CD14-positive monocyte (primary cell): ENCODE measurements at regions not wholly inside any gene's neighbourhood (a gene's known extent, or its start where the extent isn't known, plus 50 kb on each side); places are given as distances from the start of the nearest gene placed in this dataset.

ENCODE experiments used
- DNase-seq, 3 donors: peaks; one replicate each; pipeline ENCODE4 v3.0.0-alpha.2; 2011 to 2022
- H2AFZ ChIP-seq: 2 replicates; pipeline ENCODE4 v1.6.0; 2012; ENCODE audit warnings: mild to moderate bottlenecking, low read depth, low read length, inconsistent platforms; ENCODE audit not compliant: insufficient read depth, poor library complexity, severe bottlenecking
- H3K27ac ChIP-seq, 2 donors: 1 replicate in 1 of 2; 2 replicates in 1 of 2; pipeline ENCODE4 v1.5.1; 2012 to 2013; ENCODE audit warnings: low read length in 2 of 2, control low read depth in 1 of 2, inconsistent platforms in 1 of 2, low read depth in 1 of 2, mild to moderate bottlenecking in 1 of 2
- H3K27me3 ChIP-seq, 2 donors: one replicate each; pipeline versions ENCODE4 v1.6.0 to v1.6.1; 2011 to 2013; ENCODE audit warnings: low read length in 2 of 2; ENCODE audit not compliant: control insufficient read depth in 2 of 2, insufficient read depth in 2 of 2
- H3K36me3 ChIP-seq, 2 donors: replicated peaks in 1 of 2; 1 replicate in 1 of 2; 2 replicates in 1 of 2; pipeline versions ENCODE4 v1.5.1 to v1.6.1; 2012 to 2013; ENCODE audit warnings: low read length in 2 of 2, control low read depth in 1 of 2, inconsistent platforms in 1 of 2, mild to moderate bottlenecking in 1 of 2; ENCODE audit not compliant: insufficient read depth in 2 of 2, control insufficient read depth in 1 of 2
- H3K4me1 ChIP-seq, 2 donors: 1 replicate in 1 of 2; 2 replicates in 1 of 2; pipeline versions ENCODE4 v1.5.1 to v1.6.1; 2012 to 2013; ENCODE audit warnings: low read length in 2 of 2, control low read depth in 1 of 2, inconsistent platforms in 1 of 2, mild to moderate bottlenecking in 1 of 2, moderate library complexity in 1 of 2; ENCODE audit not compliant: insufficient read depth in 2 of 2, control insufficient read depth in 1 of 2
- H3K4me2 ChIP-seq: replicated peaks from 2 replicates; pipeline ENCODE3; 2012; ENCODE audit warnings: low read length, moderate library complexity, mild to moderate bottlenecking; ENCODE audit not compliant: poor library complexity, severe bottlenecking; ENCODE audit errors: extremely low read depth
- H3K4me3 ChIP-seq, 3 experiments: fragments of 200-600 bp in 1 of 3; sonication (generic) in 1 of 3; replicated peaks in 1 of 3; 1 replicate in 2 of 3; 2 replicates in 1 of 3; pipeline ENCODE4 v1.5.1; 2011 to 2013; ENCODE audit warnings: low read length in 3 of 3, mild to moderate bottlenecking in 3 of 3, control low read depth in 2 of 3, low read depth in 2 of 3, inconsistent platforms in 1 of 3, moderate library complexity in 1 of 3
- H3K79me2 ChIP-seq: 2 replicates; pipeline ENCODE4 v1.6.0; 2012; ENCODE audit warnings: mild to moderate bottlenecking, control low read depth, inconsistent platforms, low read length, moderate library complexity; ENCODE audit not compliant: insufficient read depth
- H3K9ac ChIP-seq: 2 replicates; pipeline ENCODE4 v1.6.0; 2017; ENCODE audit warnings: low read length, mild to moderate bottlenecking; ENCODE audit not compliant: insufficient read depth, poor library complexity, severe bottlenecking
- H3K9me3 ChIP-seq, 2 donors: replicated peaks in 1 of 2; 1 replicate in 1 of 2; 2 replicates in 1 of 2; pipeline versions ENCODE4 v1.5.1 to v1.6.1; 2012 to 2013; ENCODE audit warnings: low read length in 2 of 2, control low read depth in 1 of 2; ENCODE audit not compliant: control insufficient read depth in 1 of 2, insufficient read depth in 1 of 2
- H4K20me1 ChIP-seq: 2 replicates; pipeline ENCODE4 v1.6.0; 2012; ENCODE audit warnings: mild to moderate bottlenecking, low read length, control low read depth, moderate library complexity; ENCODE audit not compliant: insufficient read depth
- H3K27ac Mint-ChIP-seq, 7 donors: one replicate each; pipeline ENCODE4 v1.8.0; 2020; ENCODE audit warnings: mild to moderate bottlenecking in 7 of 7, mixed read lengths in 7 of 7, moderate library complexity in 6 of 7, inconsistent platforms in 2 of 7
- H3K27me3 Mint-ChIP-seq, 3 donors: one replicate each; pipeline ENCODE4 v1.8.0; 2021 to 2022; ENCODE audit warnings: low read depth in 3 of 3, mild to moderate bottlenecking in 3 of 3, mixed read lengths in 3 of 3, moderate library complexity in 3 of 3, inconsistent platforms in 1 of 3
- H3K36me3 Mint-ChIP-seq, 2 donors: one replicate each; pipeline ENCODE4 v1.8.0; 2020; ENCODE audit warnings: mixed read lengths in 2 of 2, inconsistent platforms in 1 of 2, mild to moderate bottlenecking in 1 of 2
- H3K4me1 Mint-ChIP-seq: one replicate; pipeline ENCODE4 v1.8.0; 2020; ENCODE audit warnings: mild to moderate bottlenecking, mixed read lengths
- H3K4me3 Mint-ChIP-seq, 2 donors: one replicate each; pipeline ENCODE4 v1.8.0; 2020; ENCODE audit warnings: mild to moderate bottlenecking in 2 of 2, mixed read lengths in 2 of 2, moderate library complexity in 1 of 2
- H3K9me3 Mint-ChIP-seq, 7 donors: one replicate each; pipeline ENCODE4 v1.8.0; 2020 to 2022; ENCODE audit warnings: mixed read lengths in 7 of 7, mild to moderate bottlenecking in 6 of 7, moderate library complexity in 6 of 7, inconsistent platforms in 2 of 7
- CTCF ChIP-seq: fragments of 200-600 bp; IDR thresholded peaks from one replicate; pipeline ENCODE4 v1.8.0; 2022; ENCODE audit warnings: antibody characterized with exemption, mild to moderate bottlenecking
- WGBS: methylation state at CpG from one replicate; pipeline ENCODE4 v1.1.5; 2013; ENCODE audit warnings: missing lambda C conversion rate; ENCODE audit not compliant: insufficient coverage; 5-methylcytosine and 5-hydroxymethylcytosine counted together
- intact Hi-C, 2 donors: fragments of 100-400 bp; cut with micrococcal nuclease; formaldehyde crosslinking; loops; one replicate each; pipeline versions ENCODE4 v1.15.0 to v1.15.1; 2023

- H3K79me2 ChIP-seq = peaks cover 4% of the 10 kb centered on the region
- Mint-ChIP-seq H3K27me3 (no peaks in the 10 kb centered on the region), H3K4me1 (peaks cover 21% of the 10 kb centered on the region), H3K27ac (peak overlapping the region in 1 of 7 donors; percentile 47), H3K9me3 (no peaks in the 10 kb centered on the region), H3K4me3 (no peak overlapping the region), H3K36me3 (peaks cover 13 to 24% of the 10 kb centered on the region in 2 donors)
- 100% methylated on average over 4 of the region's 5 CpGs for WGBS
- peaks cover 0 to 38% of the 10 kb centered on the region in 2 donors for H3K36me3 ChIP-seq
- H3K9ac ChIP-seq = no peak overlapping the region
- H3K4me2 ChIP-seq = no peak overlapping the region
- H3K27ac ChIP-seq = no peak overlapping the region
- intact Hi-C loops = no loop called here
- no peaks in the 10 kb centered on the region for H3K9me3 ChIP-seq
- no peaks in the 10 kb centered on the region for H3K27me3 ChIP-seq
- no peak for TF ChIP-seq CTCF
- H2AFZ ChIP-seq = no peak overlapping the region
- DNase-seq = no peak
- H3K4me3 ChIP-seq = no peak overlapping the region
- peaks cover 9% of the 10 kb centered on the region for H4K20me1 ChIP-seq
- H3K4me1 ChIP-seq = peaks cover 11 to 15% of the 10 kb centered on the region in 2 donors
These were observed 66.8 kb upstream of the NPAS1 start for GRCh38 chr19:46952874-46953273.

DNA sequence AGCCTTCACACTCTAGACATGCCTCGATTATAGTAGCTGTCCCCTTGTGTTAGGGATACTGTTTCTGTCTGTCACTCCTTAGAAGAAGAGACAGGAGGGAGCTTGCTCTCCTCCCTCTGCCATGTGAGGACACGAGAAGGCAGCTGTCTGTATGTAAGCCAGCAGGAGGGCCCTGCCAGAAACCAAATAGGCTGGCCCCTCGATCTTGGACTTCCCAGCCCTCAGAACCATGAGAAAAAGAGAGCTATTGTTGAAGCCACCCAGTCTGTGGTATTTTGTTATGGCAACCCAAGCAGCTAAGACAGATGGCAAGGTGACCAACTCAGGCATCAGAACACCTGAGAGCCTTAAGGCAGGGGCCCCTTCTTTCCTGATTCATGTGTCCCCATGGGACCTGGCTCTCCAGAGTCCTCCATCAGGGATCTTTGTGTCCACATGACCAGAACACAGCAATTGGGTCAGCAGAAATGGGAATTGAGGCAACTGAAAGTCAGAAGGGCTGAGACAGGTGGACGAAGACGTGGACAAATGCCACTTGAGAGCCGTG is 65.6 kb upstream of the NPAS1 start:
- H3K9me3 Mint-ChIP-seq = no peaks in the 10 kb centered on the region
- no peak overlapping the region for H3K4me3 Mint-ChIP-seq
- H3K36me3 Mint-ChIP-seq = peaks cover 6 to 19% of the 10 kb centered on the region in 2 donors
- intact Hi-C loops = no loop called here
- peaks cover 0 to 29% of the 10 kb centered on the region in 2 donors for H3K36me3 ChIP-seq
- no peak overlapping the region for H3K9ac ChIP-seq
- peaks cover 9% of the 10 kb centered on the region for H4K20me1 ChIP-seq
- H3K4me1 ChIP-seq = peaks cover 11 to 15% of the 10 kb centered on the region in 2 donors
- no peak for TF ChIP-seq CTCF
- DNase-seq = no peak
- no peak overlapping the region for H3K4me2 ChIP-seq
- peak overlapping the region in 2 of 7 donors; percentile 43 to 68 for H3K27ac Mint-ChIP-seq
- WGBS = 96% methylated on average over 4 of the region's 6 CpGs
- H3K27me3 Mint-ChIP-seq = no peaks in the 10 kb centered on the region
- peaks cover 24% of the 10 kb centered on the region for H3K4me1 Mint-ChIP-seq
- H3K4me3 ChIP-seq = peak overlapping the region in 1 of 3 experiments; percentile 78
- H2AFZ ChIP-seq = no peak overlapping the region
- peaks cover 4% of the 10 kb centered on the region for H3K79me2 ChIP-seq
- H3K27ac ChIP-seq = no peak overlapping the region
- no peaks in the 10 kb centered on the region for H3K27me3 ChIP-seq
- no peaks in the 10 kb centered on the region for H3K9me3 ChIP-seq
